ENCODE measurements at regions not wholly inside any gene's neighbourhood (a gene's known extent, or its start where the extent isn't known, plus 50 kb on each side); places are given as distances from the start of the nearest gene placed in this dataset.
"Not testable (repeated sequence)": the region's sequence is repeated elsewhere in the genome, so short reads cannot be mapped to it uniquely, and the experiment has no call there.

DNA sequence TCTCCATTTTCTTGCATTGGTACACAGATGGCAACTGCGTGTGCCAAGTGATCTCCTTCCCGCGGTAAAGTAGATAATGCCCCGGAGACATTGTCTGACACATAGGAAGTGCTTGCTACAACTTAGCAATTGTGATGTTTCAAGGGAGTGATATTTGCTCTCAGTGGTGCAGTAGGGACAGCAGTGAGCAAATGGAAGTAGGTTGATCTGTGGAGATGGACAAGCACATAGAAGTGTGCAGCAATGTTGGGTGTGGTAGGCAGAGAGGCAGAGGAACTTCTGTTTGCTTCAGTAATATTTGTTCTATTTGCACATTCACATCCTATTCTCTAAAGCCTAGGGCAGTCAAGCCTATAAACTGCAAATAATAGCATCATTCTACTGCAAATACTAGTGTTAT lies 846.7 kb upstream of the PRKX start:
- DNase-seq (ENCODE audit: low spot score), result no peak

DNA sequence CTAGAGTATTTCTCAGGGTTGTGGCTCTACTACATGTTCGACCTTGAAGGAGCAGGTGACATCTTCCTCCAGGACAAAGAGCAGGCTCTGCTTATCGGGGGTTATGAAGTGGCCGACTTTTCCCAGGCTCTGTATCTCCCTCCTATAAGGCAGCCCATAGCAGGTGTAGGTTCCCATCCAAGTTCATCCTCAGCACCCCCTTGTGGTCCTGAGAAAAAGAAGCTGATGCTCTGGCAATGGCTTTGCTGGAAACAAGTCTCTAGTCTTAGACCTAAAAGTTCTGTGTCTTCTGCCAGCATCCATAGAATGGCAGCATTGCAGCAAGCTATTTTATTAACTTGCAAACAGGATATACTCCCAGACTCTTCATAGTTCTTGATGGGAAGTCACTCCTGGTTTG lies 836.6 kb upstream of the PRKX start:
- DNase-seq (ENCODE audit: low spot score), result peak; percentile 9

DNA sequence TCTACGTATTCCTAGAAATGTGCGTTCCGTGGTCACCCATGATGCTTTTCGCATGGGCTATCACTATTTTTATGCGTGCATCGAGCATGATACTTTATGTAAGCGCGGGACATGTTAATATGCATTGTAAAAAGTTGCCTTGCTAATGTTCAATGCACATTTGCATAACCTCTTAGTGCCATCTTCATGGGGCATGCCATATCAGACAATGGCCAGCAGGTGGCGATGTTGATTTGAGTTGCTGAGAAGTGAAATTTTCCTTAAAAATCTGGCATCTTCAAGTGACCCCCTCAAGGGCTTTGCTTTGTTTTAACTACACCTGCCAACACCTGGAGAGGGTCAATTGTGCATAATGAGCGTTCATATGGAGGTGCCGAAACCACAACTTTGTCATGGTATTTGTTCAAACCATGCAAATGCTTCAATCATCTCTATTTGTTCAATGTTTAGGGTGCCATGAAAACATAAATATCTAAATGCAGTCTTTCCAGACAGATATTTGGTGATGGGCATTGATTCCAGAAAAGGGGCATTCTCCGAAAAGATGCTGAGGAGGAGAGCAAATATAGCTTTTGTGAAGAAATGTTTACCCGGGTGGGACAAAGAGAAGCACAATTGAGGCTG lies 833.9 kb upstream of the PRKX start:
- DNase-seq (ENCODE audit: low spot score), result peak; percentile 36

DNA sequence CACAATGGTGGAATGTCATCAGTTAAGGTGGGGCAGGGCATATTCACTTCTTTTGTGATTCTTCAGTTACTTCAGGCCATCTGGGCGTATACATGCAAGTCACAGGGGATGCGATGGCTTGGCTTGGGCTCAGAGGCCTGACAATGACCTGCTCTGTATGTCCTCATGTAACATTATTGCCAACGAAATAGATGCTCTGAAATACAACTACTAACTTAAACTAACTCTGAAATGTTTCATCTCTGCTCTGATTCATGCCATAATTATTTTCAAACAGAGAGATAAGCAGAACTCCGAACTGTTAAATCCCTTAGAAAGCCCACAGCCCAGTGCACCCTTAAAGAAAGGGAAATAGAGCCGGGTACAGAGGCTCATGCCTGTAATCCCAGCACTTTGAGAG lies 832.7 kb upstream of the PRKX start:
- DNase-seq (ENCODE audit: low spot score), result not testable (repeated sequence)

DNA sequence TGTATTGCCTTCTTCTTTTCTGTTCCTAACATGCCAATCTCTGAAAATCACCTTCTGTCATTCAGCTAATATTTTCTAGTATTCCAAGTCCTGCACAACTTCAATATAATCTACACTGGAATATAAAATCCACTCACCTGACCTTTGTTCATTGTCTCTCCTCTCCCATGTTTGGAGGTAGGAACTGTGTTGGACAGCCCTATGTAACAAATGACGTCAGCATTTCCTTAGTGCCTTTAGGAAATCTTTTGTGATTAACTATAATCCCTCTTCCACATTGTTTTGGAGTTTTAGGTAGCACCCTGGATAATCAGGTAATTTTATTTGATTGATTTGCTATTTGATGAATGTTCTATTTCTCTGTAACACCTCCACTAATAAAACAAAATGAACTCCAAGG lies 814.8 kb upstream of the PRKX start:
- DNase-seq (ENCODE audit: low spot score), result no peak

DNA sequence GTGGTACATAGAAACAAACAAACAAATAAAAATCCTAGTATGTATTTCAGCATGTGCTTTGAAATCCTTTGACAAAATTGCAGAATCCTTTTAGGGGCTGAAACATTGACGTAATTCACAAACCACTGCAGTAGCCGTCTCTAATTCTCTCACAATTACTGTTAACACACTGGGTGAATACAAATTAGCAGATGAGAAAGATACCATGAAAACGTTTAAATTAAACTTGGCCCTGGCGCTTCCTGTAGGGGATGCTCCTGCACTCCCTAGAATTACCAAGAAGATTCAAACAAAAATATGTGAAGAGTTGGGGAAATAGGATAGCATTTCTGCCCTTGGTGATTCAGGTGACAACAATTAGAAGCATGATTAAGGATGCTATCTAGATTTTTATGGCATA lies 772.5 kb upstream of the PRKX start:
- DNase-seq (ENCODE audit: low spot score), result no peak

DNA sequence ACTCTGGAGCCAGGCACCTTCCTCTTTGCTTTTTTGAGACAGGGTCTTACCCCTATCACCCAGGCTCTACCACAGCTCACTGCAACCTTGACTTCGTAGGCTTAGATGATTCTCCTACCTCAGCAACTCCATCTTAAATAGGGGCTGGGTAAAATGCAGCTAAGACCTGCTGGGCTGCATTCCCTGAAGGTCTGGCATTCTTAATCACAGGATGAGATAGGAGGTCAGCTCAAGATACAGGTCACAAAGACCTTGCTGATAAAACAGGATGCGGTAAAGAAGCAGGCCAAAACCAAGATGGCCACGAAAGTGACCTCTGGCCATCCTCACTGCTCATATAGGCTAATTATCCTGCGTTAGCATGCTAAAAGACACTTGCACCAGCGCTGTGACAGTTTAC lies 770.8 kb upstream of the PRKX start:
- DNase-seq (ENCODE audit: low spot score), result no peak

DNA sequence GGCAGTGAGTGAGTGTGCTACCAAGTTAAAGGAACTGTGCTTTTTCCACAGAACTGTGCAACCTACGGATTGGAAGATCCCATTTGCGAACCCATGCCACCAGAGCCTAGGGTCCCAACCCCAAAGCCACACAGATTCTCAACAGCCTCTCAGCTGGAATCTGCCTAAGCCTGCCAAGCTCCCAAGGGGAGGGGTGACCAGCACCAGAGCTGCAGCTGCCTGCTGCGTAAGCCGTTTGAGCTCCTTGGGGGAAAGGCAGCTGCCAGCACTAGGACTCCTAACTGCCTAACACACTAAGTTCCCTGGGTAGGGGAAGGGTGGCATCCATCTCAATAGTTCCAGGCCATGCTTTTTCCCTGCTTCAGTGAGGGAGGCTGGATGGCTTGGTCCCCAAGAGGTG lies 738.1 kb upstream of the PRKX start:
- no peak for DNase-seq (ENCODE audit: low spot score)

DNA sequence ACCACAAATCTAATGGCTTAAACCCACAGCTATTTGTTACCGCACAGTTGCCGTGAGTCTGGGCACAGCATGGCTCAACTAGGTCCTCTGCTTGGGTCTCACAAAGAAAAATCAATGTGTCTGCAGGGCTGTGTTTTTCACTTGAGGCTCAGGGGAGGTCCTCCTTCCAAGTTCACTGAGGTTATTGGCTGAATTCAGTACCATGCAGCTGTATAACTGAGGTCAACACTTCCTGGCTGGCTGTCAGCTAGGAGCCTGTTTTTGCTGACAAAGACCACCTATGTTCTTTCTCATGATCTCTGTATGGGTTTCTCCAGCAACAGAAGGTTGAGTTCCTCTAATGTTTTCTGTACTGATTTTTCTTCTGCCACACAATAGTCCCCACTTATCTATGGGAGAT lies 736.7 kb upstream of the PRKX start:
- no peak for DNase-seq (ENCODE audit: low spot score)

DNA sequence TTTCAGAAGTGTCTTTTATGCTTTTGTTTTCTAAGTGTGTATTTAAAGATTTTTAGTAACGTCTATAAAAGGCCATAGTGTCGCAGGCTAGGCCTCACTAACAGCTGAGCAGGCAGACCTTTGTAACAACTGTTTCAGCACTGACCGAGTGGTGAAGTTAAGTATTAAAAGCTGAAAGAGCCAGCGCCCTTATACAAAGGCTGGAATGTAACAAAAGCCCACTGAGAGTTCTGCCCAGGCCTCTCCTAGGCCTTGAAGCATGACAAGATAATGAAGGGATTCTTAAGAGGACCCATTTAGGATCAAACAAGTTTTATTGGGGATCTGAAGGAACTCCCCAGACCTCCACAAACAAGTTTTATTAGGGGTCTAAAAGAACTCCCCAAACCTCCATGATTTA lies 722.5 kb upstream of the PRKX start:
- no peak for DNase-seq (ENCODE audit: low spot score)

DNA sequence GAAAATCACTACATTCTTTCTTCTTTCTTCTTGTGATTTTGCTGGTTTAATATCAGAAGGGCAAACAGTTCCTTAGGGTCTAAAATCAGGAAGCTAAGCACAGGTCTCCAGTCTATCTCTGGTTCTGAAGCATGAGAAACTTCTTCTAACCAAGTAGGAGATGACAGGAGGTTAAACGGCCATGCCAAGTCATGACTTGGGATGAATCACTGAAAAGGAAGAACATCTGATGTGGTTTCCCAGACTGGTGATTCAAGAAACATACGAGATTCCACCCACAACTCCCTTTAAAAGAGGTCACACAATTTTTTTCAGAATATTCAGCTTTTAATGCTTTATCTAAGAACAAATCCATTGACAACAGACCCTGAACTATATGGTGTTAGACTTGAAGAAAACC lies 684.0 kb upstream of the PRKX start:
- DNase-seq (ENCODE audit: low spot score), result peak; percentile 26

DNA sequence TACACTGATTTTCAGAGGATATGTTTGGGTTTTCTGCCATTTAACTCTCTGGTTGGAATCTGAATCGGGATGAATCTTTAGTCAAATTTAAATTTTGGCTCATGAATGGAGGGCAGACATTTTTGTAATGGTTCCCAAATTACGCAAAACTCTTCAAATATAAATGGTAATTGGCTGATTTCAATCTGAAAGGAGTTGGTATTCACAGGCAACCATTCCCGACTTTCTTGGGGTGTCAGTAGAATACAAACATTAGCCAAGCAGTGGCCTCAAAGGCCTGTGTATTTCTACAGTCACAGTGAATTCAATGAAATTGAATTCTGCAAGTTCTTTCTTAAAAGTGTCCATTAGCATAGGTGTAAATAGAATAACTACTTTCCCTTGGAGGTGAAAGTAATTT lies 668.8 kb upstream of the PRKX start:
- no peak for DNase-seq (ENCODE audit: low spot score)

DNA sequence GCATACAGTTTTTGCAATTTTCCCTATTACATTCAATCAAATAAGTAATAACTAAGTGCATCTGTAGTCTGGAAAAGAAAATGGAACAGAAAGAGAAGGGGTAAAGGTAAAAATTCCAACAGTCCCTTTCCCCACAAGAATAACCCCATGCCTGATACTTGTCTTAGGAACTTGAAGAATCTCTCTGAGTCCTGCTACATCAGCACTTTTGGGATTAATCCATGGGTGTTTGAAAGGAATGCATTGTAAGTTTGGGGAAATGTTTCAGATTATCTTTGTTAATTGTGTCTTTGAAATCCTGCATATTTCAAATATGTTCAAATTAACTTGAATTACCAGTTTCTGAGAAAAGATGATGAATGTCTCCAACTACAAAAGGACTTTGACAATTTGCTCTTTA lies 667.3 kb upstream of the PRKX start:
- no peak for DNase-seq (ENCODE audit: low spot score)

DNA sequence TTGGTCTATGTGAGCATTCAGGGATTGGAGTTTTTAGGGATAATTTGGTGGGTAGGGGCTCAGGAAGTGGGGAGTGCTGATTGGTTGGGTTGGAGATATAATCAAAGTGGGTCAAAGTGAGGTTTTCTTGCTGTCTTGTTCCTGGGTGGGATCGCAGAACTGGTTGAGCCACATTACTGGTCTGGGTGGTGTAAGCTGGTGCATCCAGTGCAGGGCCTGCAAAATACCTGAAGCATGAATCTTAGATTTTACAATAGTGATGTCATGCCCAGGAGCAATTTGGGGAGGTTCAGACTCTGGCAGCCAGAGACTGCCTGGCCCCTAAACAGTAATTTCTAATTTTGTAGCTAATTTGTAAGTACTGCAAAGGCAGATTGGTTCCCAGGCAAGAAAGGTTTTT lies 665.6 kb upstream of the PRKX start:
- no peak for DNase-seq (ENCODE audit: low spot score)

DNA sequence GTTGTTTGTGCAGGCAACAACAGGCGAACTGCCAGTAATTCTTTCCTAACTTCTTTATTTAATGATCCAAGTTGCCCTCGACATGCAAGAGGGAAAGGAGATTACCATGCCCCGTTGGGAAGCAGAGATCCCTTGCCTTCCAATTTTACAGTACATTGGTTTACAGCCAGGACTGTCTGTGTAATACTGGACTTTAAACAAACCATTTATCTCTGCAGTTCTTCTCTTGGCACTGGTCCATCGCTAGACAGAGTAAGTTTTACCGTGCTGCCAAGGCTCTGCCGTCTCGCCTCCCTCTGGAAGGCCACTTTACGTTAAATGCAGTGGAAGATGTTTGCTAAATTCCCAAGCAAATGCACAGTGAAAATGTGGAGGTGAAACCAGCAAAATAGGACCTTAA lies 660.3 kb upstream of the PRKX start:
- DNase-seq (ENCODE audit: low spot score), result no peak

DNA sequence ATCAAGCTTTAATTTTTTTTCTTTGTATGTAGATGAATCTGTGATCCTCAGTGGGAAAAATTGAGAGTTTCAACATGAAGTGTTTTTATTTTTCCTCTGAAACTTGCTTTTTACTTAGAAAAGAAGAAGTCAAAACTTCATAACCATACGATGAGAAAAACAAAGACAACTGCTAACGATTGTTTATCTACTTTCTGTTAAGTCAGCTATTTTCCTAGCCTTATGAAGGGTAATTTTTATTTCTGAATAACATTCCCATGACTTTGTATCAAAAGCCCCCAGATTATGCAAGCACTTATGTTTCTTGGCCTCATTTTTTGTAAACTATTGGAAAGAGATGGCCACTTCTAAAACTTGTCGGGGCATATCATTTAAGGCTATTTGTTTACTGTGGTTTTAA lies 645.1 kb upstream of the PRKX start:
- no peak for DNase-seq (ENCODE audit: low spot score)

DNA sequence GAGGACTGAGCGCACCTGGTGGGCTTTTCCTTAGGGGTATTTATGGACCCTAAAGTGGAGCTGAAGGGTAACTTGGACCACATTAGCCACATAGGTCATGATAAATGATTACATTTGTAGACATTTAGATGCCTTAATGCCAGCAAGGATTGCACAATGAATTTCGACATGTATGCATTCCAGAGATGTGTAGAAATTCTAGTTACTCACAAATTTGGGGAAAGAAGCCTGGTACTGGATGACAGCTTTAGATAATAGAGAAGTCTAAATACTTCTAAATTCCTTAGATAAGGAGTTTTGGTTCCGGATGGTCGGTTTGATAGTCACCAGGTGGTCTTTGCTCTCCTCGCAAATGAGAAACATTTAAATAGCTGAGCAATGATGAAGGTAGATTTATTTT lies 609.5 kb upstream of the PRKX start:
- no peak for DNase-seq (ENCODE audit: low spot score)

DNA sequence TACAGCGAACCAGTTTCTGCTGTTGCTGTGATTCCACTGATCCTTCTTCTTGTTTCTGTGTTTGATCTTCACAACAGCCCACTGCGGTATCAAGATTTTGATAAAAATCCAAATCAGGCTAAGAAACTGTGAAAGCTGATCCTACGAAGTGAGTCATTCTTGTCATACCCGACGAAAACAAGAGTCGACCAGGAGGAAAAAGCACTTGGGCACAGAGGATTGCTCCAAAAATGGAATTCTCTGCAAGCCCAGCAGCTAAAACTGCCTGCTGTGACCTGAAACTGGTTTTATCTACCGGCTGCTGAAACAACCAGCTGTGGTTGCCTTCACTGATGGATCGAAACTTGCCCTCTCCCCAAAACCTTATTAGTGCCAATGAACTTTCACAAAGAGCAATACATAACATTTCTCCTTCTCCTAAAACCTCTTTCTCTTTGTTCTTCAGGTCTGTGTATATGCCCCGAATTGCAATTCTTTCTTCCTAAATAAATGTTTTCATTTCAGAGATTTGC lies 607.0 kb upstream of the PRKX start:
- peak; percentile 4 for DNase-seq (ENCODE audit: low spot score)

DNA sequence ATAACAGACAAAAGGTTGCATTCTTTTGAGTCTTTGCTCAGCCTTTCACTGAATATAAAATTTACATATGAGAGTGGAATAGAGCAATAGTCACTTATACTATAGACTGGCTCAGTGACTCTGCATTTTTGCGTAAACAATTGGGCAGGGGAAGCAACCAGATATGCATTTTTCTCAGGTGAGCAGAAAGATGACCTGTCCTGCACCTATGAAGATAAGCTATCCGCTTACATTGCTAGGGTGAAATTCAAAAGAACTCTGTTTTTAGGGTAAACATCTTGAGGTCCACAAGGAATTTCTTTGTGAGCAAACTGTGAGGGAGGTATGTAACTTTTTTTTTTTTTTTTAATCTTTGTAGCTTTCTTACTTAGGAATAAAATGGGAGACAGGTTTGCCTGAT lies 602.4 kb upstream of the PRKX start:
- no peak for DNase-seq (ENCODE audit: low spot score)

DNA sequence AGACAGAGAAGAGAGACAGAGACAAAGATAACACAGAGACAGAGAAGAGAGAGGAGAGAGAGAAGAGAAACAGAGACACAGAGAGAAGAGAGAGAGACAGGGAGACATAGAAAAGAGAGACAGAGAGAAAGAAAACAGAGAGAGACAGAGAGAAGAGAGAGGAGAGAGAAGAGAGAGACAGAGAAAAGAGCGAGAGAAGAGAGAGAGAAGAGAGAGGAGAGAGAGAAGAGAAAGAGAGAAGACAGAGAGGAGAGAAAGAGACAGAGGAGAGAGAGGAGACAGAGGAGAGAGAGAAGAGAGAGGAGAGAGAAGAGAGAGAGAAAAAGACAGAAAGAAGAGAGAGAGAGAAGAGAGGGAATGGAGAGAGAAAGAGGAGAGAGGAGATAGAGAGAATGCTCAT lies 601.1 kb upstream of the PRKX start:
- no peak for DNase-seq (ENCODE audit: low spot score)

DNA sequence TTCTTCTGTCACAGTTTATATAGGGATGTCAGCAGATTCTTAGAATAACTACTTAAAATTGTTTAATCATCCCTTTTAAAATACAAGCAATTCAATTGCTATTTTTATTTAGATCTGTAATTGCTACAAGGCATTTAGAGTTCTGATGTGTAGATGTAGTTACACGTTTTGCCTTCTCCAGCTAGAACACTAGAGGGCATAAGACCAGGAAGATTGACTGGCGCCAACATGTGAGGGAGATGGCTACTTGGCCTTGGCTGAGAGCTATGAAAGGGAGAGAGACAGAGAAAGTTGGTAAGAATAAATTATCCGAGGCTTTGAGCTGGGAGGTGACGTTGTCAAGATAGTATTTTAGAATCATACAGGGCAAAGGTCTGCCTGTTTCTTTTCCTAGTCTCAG lies 563.7 kb upstream of the PRKX start:
- no peak for DNase-seq (ENCODE audit: low spot score)

DNA sequence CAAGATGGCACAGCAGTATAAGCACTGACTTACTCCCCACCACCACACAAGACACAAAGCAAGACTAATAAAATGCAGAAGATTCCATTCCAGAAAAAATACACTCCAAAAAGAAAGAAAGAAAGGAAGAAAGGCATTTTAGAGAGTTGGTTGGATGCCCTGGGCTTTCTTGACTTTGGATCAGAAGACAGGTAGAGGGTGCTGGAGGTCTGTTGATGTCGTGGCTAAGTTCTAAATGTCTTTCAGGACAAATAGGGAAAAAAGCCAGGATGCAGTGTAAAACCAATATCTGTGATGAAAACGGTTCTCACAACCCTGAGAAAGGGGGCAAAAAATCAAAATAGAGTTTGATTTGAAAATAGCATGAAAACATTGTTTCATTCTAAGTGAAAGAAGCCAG lies 555.2 kb upstream of the PRKX start:
- DNase-seq (ENCODE audit: low spot score), result no peak

DNA sequence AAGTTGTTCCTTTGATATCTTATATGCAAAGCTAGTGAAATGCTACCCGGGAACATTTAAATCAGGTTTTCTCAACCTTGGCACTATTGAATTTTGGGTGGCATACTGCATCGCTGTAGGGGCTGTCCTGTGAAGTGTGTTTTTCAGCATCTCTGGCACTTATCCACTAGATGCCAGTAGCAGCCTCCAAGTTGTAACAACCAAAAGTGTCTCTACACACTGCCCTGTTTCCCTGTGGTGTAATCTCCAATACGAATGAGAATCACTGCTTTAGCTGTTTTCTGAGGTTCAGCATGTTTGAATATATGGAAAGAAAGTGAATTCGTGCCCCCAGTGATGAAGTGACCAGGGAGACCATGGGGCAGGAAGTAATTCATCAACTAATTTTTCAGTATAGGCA lies 551.6 kb upstream of the PRKX start:
- DNase-seq (ENCODE audit: low spot score), result no peak

DNA sequence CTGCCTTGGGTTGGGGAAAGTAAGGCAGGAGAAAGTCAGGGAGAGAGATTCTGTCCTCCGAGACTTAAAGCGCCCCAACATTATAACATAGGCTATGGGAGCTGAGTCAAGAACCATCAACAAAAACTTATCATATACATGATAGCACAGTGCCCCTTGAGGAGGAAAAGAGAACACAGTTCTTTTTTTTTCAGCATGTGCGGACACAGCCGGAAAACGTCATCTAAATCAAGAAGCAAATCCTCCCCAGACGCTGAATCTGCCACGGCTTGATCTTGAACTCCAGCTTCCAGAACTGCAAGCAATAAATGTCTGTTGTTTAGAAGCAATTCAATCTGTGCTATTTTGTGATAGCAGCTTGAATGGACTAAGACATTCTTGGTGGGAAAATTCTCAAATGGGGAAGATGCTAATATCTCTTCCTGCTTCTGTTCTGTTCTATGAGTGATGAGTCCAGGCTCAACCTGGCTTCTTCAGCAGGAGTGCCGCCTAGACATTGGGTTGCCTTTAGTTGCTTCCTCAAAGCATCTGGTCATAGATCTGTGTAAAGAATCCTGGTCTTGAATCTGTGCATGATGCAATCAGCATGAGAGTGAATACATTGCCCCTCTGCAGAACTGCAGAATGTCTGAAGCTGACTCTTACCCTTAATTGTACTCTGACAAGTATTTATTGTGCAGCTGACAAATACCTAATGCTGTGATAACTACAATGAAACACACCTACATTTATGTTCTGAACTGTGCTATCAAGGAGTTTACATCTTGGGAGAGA lies 549.8 kb upstream of the PRKX start:
- peak; percentile 35 for DNase-seq (ENCODE audit: low spot score)

All from H4 (cell line).